GM18511 (cell line): ENCODE measurements at regions not wholly inside any gene's neighbourhood (a gene's known extent, or its start where the extent isn't known, plus 50 kb on each side); places are given as distances from the start of the nearest gene placed in this dataset.
A peak's percentile ranks its signal among the peaks of the same experiment; 100 is the strongest.

ENCODE experiments used
- ATAC-seq: cut with Tn5 transposase; IDR thresholded peaks from one replicate; pipeline ENCODE4 v1.9.1; 2021; ENCODE audit warnings: mild to moderate bottlenecking, moderate library complexity; ENCODE audit not compliant: unreplicated experiment

DNA sequence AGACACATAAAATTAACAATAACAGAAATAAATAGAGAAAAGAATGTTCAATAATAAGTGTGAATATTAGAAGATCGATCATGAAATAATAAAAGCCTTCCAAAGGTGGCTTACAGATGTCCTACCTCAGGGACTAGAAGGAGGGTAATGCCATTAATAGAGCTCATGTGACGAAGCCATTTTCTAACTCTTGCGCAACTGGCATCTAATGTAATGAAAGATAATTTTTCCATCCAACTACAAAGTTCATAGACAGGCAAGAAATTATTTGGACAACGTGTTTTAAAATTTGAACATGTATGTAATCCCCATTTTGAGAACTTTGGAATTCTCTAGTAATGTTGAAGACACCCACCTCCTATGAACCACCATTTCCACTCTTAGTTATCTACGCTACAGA, 1394.3 kb upstream of the LRRTM3 start:
- ATAC-seq: no peak

DNA sequence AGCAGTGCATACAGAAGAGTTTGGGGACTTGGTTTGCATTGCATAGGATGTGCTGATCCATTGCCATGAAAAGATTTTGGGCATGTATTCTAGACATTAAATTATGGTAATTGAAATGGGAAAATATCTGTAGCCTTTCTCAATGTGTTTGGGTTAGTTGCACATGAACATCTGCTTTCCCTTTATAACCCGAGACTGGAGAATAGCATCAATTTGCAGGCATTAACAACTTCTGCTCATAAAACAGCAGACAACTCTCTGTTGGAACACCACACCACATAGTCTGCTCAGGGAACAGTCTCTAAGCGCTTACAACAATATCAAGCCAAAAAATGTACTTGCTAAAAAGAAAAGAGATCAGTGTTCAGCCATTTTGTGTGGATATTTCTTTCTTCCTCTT, 1391.1 kb upstream of the LRRTM3 start:
- ATAC-seq: no peak

DNA sequence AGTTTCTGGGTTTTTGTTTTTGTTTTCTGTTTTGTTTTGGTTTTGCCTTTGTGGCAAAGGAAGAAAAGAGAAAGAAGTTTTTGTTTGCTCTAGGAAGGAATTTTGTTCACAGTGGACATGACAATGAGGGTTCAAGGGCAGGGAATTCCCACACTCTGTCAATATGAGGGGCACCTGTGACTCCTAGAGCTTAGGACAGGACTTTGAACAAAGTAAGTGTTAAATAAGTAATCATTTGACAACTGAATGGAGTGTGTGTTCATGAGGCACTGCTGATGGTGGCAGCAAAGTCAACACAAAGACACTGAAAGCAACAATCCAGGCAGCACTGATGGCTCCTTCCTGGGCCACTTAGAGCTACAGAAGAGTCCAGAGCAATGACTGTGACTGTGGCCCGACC, 1381.1 kb upstream of the LRRTM3 start:
- no peak for ATAC-seq

DNA sequence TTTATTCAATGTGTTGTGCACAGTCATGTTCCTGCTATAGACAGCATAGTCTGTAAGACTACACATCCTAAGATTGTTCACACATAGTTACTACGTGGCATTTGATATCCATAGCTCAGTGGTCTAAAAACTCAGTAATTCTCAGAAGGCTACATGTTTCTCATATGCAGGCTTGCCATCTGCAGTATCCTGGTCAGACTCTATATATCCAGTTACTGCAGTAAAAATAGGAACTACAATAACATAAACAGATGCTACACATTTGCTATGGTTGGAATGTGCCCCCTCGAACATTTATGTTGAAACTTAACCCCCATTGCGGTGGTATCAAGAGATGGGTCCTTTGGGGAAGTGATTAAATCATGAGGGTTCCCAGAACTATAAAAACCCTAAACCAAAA, 1377.8 kb upstream of the LRRTM3 start:
- no peak for ATAC-seq

DNA sequence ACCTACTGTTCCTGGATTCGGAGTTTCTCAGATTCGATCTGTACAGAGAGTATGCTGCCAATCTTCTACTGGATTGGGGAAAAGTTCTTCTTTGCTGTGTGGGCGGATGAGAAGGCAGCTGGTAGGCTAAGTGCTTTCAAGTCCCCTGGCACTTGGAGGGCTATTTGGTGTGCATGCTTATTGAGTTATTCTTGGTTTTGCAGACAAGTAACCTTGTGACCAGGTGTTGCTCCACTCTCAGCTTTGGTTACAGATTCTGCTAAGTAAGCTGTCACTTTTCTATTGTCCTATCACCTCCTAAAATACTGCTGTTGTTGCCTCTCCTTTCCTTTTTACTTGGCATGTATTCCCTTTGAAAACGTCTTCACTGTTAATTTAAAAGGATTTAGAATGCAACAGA, 1375.1 kb upstream of the LRRTM3 start:
- no peak for ATAC-seq

DNA sequence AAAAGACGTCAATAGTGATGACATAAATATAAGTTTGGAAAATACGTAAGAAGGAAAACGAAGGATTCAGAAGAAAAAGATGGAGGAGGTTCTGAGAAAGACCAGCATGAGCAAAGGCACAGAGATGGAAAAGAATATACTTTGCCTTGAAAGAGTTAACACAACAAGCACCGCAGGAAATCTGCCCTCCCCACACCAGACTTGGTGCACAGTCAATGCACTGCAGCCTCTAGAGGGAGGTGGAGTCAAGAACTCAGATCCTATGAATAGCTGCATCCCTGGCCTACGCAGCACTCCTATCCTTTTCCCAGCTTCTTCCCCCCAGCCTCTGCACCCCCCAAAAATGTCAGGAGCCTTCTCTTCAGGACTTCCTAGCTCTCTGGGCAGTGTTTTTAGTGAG, 1370.6 kb upstream of the LRRTM3 start:
- ATAC-seq: no peak

DNA sequence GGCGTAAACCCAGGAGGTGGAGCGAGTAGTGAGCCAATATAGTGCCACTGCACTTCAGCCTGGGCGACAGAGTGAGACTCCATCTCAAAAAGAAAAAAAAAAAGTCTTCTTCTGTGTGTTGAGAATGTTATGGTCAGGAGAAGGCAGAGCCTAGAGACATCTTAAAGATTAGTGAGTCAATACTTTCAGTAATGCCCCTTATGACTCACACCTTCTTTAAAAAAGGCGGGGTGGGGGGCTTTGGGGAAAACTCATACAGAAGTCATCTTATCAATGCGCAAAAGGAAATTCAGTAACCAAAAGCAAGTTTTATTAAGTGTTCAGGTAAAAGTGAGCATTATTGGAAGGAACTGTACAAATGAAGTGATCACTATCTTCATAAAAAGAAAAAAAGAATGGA, 1369.8 kb upstream of the LRRTM3 start:
- ATAC-seq: no peak

DNA sequence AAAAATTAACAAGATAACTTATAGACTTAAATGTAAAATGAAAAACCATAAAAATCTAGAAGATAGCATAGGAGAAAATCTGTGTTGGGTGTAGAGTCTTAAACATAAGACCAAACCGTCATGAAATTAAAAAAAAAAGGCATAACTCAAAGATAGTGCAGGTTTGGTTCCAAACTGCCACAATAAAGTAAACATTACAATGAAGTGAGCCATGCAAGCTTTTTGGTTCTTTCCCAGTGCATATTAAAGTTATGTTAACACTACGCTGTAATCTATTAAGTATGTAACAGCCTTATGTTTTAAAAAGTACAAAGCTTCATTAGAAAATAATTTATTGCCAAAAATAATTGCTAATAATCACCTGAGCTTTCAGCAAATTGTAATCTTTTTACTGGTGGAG, 1366.5 kb upstream of the LRRTM3 start:
- no peak for ATAC-seq

DNA sequence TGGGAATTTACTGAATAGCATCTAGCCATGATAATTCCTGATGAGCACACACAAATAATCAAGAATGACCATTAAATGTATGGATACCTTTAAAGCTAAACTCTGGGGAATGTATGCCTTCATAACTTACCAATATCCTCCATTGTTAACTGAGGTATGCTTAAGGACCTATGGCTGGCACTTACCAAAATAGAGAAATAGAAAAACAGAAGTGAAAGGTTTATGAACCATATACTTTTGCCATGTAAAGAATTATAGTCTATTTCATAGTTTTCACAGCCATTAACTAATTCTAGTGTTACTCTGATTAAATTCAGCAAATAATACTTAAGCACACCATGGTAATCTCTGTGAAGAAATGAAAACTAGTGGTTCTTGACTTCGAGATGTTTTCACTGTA, 1360.6 kb upstream of the LRRTM3 start:
- peak; percentile 61 for ATAC-seq

DNA sequence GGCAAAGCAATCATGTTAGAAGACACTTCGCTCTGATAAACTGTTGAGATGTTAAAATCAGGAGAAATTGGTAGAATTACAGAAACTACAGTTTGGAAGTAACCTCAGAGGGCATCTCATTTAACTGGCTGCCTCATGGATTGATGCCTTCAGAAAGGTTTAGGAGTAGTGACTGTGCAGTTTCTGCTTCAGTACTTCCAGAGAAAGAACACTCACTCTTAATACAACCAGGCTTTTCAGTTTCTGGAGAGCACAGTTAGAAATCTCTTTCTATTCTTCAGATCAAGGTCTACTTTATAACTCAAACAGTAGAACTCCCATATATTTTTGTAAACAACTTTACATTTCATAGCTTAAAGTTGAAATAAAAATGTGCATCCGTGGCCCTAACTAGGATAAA, 1358.9 kb upstream of the LRRTM3 start:
- ATAC-seq: no peak

DNA sequence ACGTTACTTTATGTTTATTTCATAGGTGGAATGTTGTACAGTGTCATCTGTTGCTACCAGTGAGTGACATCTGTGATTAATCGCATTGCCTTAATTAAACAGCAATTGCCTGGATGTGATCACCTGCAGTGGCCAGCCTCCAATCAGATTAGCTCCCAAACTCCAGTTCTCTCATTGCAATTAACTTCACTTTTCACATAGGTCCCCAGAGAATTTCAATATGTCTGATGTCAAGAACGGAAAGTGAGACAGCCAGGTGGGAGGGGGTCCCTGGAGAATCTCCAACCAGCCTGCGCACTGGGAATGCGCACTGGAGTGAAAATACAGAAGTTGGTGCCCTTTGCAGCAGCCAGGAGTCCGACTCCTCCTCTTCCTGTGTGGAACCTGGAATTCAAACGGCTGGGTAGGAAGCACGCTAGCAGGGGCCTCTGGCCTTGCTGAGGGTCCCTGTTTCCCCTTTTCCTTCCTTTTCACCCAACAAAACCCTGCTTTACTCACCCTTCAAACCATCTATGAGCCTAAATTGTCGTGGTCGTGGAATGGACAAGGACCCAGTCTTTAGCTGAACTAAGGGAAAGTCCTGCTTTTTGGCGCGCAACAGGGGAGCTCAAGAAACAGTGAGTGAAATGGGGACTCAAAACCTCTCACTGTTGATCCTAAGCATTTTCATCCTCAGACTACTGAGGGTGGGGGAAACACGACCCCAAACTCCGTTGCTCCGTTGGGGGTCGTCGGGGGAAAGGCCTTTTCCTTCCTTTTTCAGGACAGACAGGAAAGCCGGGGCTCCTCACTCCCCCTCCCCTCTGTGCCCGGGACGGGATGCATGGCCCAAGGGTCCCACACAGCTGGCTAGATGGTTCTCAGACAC, 1355.5 kb upstream of the LRRTM3 start:
- peak; percentile 60 for ATAC-seq

DNA sequence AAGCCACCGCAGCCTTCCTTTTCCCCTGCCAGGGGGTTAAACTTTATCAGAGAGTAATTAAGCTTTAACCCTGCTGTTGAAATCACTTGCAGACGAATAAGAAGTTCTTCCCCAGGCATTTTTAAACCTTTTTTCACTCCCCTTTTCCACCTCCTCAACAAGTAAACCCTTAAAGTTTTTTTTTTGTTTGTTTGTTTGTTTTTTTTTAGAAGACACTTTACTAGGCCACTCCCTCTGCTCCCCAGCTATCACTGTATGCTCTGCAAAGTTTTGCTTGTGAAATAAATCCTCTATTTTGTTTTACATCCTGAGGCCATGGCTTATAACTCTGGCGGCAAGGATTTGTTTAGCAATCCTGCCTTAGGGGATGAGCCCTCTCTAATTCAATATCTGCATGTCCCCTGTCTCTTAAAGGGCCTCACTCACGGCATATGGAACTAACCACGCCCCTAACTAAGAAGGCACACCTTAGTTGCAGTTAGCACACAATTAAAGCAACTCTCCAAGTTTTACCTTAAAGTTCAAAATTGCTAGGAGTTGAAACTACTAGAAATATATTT, 1354.7 kb upstream of the LRRTM3 start:
- peak; percentile 57 for ATAC-seq

DNA sequence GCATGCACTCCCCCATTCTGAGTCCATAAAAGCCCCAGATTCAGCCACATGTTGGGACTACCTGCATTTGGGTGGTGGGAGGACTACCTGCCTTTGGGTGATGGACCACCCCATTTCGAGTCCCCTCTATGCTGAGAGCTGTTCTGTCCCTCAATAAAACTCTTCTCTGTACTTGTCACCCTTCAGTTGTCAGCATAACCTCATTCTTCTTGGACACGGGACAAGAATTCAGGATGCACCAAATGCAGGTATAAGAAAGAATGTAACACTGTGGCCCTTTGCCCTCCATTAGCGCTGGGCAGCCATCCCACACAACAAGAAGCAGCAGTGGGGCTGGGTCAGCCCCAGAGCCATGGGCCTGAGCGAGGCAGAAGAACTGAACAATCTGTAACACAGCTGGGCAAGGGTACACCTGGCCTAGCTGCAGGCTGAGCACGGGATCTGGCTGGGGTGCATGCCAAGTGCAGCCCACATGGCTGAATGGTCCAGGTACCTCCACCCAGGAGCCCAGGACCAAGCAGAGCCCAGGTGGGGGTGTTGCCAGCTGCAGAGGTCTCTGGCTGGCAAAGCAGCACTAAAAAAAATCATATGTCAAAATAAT, 1344.3 kb upstream of the LRRTM3 start:
- no peak for ATAC-seq

DNA sequence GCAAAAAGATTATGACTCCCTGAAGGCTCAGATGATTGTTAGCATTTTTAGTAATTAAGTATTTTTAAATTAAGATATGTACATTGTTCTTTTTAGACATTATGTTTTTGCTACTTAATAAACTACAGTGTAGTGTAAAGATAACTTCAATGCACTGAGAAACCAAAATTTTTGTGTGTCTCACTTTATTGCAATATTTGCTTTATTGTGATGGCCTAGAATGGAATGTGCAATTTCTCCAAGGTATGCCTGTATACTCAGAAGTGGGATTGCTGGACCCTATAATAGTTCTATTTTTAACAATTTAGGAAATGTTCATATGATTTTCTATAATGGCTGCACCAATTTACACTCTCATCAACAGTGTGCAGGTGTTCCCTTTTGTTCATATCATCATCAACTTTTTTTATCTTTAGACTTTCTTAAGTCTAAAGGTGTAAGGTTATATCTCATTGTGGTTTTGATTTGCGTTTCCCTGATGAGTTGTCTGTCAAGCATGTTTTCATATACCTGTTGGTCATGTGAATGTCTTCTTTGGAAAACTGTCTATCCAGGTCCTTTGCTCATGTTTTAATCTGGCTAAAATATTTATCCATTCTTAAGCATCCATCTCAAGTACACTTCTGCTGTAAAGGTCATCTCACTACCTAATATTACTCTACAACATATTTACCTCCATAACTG, 1323.5 kb upstream of the LRRTM3 start:
- ATAC-seq: no peak

DNA sequence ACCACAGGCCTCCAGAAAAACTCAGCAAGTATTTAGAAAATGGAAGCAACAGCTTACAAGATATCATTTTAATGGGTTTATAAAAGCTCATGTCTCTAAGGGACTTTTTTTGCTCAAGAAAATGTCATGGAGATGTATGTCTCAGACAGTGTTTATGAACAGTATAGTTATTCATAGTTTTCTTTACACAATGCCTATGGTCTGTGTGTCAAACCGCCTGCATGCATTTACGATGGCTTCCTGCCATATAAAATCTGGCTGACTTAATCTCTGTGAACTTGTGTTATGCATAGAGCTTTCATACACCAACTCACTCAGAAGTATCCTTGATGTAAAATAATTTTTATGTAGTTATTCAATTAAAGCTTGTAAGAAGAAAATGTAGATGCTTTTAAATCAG, 1314.2 kb upstream of the LRRTM3 start:
- no peak for ATAC-seq

DNA sequence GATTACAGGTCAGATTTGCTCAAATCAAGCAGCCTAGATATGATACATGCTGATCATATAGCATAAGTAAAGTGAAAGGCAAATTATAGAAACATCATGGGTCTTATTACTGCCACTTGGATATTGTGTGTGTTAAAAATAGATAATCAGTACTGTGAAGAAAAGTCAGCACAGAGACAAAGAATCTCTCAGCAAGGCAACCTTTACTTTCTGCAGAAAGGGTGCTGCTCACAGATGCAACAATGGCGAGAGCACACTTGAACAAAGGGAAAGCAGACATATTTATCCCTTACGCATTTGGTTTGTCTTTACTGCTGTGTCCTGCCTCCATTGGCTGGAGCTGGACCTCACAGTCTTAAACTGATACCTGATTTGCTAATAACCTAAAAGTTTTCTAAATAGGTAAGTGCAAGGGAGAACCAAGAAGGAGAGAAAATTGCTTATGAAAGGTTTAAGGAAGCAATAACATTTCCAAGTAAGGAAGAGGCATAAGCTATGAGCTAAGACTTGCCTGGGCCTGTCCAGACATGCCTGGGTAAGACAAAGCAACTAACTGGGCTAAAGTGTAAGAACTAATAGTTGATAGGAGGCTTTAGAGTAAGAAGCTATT, 1310.8 kb upstream of the LRRTM3 start:
- no peak for ATAC-seq

DNA sequence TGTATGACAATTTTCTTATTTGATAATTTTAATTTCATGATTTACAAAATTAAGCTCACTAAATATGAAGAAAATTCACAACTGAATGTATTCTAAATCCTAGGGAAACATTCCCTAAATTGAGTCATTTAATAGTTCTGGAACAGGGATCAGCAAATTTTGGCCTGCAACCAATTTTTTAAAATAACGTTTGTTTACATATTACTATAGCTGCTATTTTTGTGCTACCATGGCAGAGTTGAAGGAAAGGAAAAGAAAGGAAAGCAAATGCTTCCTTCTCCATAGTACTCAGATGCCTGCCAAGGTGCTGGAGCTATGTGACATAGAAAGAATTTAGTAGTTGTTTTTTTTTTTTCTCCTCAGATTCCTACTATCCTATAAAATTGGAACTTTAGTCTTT, 1307.7 kb upstream of the LRRTM3 start:
- no peak for ATAC-seq

DNA sequence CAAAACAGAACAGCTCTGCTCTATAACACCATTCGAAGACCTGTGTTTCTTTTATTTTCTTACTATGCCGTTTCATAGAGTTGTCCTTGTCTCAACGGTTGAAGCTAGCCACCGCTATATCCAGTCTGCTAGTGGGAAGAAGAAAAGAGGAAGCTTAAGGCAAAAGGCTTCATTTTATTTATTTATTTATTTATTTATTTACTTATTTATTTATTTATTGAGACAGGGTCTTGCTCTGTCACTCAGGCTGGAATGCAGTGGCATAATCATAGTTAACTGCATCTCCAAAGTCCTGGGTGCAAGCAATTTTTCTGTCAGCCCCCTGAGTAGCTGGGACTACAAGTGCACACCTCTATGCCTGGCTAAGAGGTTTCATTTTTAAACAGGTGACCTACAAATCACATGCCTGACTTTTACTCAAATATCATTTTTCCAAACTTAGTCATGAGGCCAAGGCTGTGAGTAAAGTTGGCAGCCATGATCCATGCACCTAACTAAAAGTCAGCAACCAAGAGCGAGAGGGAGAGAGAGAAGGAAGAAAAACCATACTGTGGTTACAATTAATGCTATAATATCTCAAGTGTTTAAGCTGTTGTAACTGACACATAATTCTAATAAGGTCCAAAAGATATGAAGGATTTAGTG, 1305.3 kb upstream of the LRRTM3 start:
- ATAC-seq: no peak

DNA sequence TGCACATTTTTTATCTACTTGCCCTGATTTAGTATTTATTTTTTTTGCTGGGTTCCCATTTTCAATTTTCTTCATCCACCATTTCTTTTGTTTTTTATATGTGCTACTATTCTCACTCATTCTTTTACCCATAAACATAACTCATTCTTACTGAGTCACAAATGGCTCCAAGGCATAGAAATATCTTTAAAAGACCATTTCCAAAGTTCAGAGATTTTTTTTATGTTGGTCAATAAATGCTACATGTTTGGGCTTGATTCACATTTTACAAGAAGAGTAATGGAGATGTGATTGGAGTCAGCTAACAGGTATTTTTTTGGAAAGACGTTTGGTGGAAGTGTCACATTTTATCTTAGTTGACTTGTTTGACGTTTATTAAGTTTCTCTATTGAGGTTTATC, 1303.2 kb upstream of the LRRTM3 start:
- ATAC-seq: no peak

DNA sequence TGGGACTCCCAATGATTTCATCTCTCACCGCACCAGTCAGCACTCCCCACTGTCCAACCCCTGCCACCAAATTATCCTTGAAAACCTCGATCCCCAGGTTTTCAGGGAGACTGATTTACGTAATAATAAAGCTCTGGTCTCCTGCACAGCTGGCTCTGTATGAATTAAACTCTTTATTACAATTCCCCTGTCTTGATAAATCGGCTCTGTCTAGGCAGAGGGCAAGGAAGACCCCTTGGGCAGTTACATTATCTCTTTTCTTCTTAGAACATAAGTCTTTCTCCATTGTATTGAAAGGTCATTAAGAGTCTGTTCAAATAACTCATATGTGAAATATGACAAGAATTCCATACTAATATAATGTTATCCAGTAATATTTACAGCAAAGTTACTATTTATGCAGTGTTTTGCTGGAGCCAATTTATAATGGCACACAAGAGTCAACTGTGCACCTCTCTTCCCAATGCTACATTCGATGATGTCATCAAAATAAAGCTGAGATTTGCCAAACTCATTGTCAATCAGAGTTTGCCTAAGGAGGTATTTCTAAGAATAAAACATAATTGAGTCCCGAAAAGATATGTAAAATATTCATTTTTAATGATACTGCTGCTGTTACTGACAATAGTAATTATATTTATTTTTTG, 1297.2 kb upstream of the LRRTM3 start:
- no peak for ATAC-seq
